WTC11 (cell line): ENCODE measurements at regions not wholly inside any gene's neighbourhood (a gene's known extent, or its start where the extent isn't known, plus 50 kb on each side); places are given as distances from the start of the nearest gene placed in this dataset.

Experiments
- ELF4 ChIP-seq: sonication (generic); formaldehyde crosslinking; IDR thresholded peaks from 2 replicates; pipeline ENCODE4 v1.8.1; 2022; ENCODE audit warnings: low read depth, mild to moderate bottlenecking, moderate library complexity, missing genetic modification reagents
- MAX ChIP-seq: sonication (generic); formaldehyde crosslinking; IDR thresholded peaks from 2 replicates; pipeline ENCODE4 v1.8.0; 2022; ENCODE audit warnings: mild to moderate bottlenecking, missing genetic modification reagents
- TEAD4 ChIP-seq: sonication (generic); formaldehyde crosslinking; IDR thresholded peaks from 2 replicates; pipeline ENCODE4 v1.8.0; 2022; ENCODE audit warnings: mild to moderate bottlenecking, missing genetic modification reagents

- TF ChIP-seq MAX (CRISPR knock-in tag) (no peak), ELF4 (CRISPR knock-in tag) (no peak), TEAD4 (no peak)
Observed at GRCh38 chr13:50733392-50733791, 110.1 kb downstream of the DLEU7 start.
